ENCODE measurements at regions not wholly inside any gene's neighbourhood (a gene's known extent, or its start where the extent isn't known, plus 50 kb on each side); places are given as distances from the start of the nearest gene placed in this dataset.

DNA sequence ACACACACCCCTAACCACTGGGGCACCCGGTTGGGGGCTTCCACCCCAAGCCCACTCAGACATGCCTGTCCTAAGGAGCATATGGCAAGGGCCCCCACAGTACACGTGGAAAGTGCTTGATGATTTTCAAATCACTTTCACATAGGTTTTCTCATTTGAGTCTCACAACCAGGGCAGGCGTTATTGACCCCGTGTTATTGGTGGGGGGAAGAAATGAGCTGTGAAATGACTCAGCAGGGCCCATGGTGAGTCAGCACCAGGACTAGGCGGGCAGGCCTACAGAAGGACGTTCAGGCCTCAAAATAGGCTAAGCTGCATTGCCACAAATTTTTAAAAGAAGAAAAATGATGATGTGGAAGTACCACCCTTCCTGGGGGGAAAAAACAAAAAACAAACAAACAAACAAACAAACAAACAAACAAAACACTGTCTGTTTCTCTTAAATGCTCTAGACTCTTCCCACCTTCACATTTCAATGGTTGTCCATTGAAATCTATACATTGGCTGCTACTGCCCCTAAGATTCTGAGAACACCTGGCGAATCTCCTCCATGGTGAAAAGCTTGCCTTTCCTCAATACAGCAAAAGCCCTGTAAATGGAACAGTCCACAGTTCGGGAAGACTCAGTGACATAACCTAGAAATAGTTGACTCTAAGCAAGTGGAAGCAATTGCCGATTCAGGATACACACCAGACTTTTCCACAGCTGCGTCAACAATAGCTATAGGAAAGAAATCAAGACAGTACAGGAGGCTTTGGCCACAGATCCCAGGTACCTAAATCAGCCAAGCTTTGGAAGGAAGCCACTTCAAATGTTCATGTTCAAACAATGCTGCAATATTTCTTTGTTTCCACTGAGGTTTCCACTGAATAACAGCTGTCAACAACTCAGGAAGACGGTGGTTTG lies 234.7 kb downstream of the TOMM20 start (continued):
- TF ChIP-seq SOX6 (IDR thresholded peaks at IDR 0.05) = no peak
- 0 out of 2 replicates have a peak, but pooled peaks have one; percentile 11 for TF ChIP-seq SOX6 (CRISPR knock-in tag; IDR thresholded peaks at IDR 0.05)
- no peak for TF ChIP-seq TP53 (CRISPR knock-in tag; conservative IDR thresholded peaks at IDR 0.05)
- TF ChIP-seq GTF3A (CRISPR knock-in tag; conservative IDR thresholded peaks at IDR 0.05) = no peak
- peak; percentile 47; the same call in 1 of the 2 replicates for TF ChIP-seq ZNF331 (CRISPR knock-in tag; IDR thresholded peaks at IDR 0.05)
- TF ChIP-seq SOX5 (CRISPR knock-in tag; IDR thresholded peaks at IDR 0.05; ENCODE audit: borderline replicate concordance) = peak; percentile 48; the same call in 1 of the 2 replicates
- no peak for TF ChIP-seq TRIM22 (IDR thresholded peaks at IDR 0.05)
- no peak for TF ChIP-seq SOX13 (IDR thresholded peaks at IDR 0.05)
- peak in 1 of 2 experiments; percentile 50; a peak in 1 of 4 replicates for TF ChIP-seq SOX13 (CRISPR knock-in tag; conservative IDR thresholded peaks at IDR 0.05 in 1 of 2, IDR thresholded peaks at IDR 0.05 in 1 of 2)
- no peak for TF ChIP-seq JUNB (CRISPR knock-in tag; IDR thresholded peaks at IDR 0.05; ENCODE audit: borderline replicate concordance)
- TF ChIP-seq HMG20A (CRISPR knock-in tag; IDR thresholded peaks at IDR 0.05; ENCODE audit: borderline replicate concordance) = peak; percentile 25; the same call in 1 of the 2 replicates
- TF ChIP-seq ZNF878 (CRISPR knock-in tag; IDR thresholded peaks at IDR 0.05) = no peak
- peak; percentile 93 for TF ChIP-seq PRDM10 (CRISPR knock-in tag; IDR thresholded peaks at IDR 0.05; ENCODE audit: low read depth)
- TF ChIP-seq RORA (CRISPR knock-in tag; IDR thresholded peaks at IDR 0.05) = no peak
- no peak for TF ChIP-seq ZNF782 (CRISPR knock-in tag; IDR thresholded peaks at IDR 0.05; ENCODE audit: borderline replicate concordance)
- TF ChIP-seq ATF6 (CRISPR knock-in tag; conservative IDR thresholded peaks at IDR 0.05) = no peak
- no peak for TF ChIP-seq FOXA1 (IDR thresholded peaks at IDR 0.05)
- TF ChIP-seq FOXA1 (CRISPR knock-in tag; IDR thresholded peaks at IDR 0.05) = 0 out of 2 replicates have a peak, but pooled peaks have one; percentile 8
- TF ChIP-seq MED13 (CRISPR knock-in tag; IDR thresholded peaks at IDR 0.05) = no peak
- TF ChIP-seq ONECUT2 (CRISPR knock-in tag; IDR thresholded peaks at IDR 0.05) = no peak
- TF ChIP-seq ZNF792 (CRISPR knock-in tag; IDR thresholded peaks at IDR 0.05) = no peak
- TF ChIP-seq ZSCAN31 (CRISPR knock-in tag; IDR thresholded peaks at IDR 0.05; ENCODE audit: low read depth) = no peak
- no peak for TF ChIP-seq ZNF18 (CRISPR knock-in tag; IDR thresholded peaks at IDR 0.05; ENCODE audit: insufficient replicate concordance)
